ENCODE measurements at regions not wholly inside any gene's neighbourhood (a gene's known extent, or its start where the extent isn't known, plus 50 kb on each side); places are given as distances from the start of the nearest gene placed in this dataset.

- peak; percentile 31 for DNase-seq (ENCODE audit: low read depth)
- no peak overlapping the region for H3K4me3 ChIP-seq (ENCODE audit: low read depth, low read length)
- no peaks in the 10 kb centered on the region for H3K27me3 ChIP-seq (ENCODE audit: control insufficient read depth, insufficient read depth, low read length)
- H3K36me3 ChIP-seq (ENCODE audit: control insufficient read depth, insufficient read depth, low read length): no peaks in the 10 kb centered on the region
- TF ChIP-seq CTCF (IDR thresholded peaks at IDR 0.05; ENCODE audit: insufficient read depth, low read length, poor library complexity, severe bottlenecking): no peak
These were observed 99.0 kb upstream of the LIPC start for GRCh38 chr15:58332676-58333400.

- no peaks in the 10 kb centered on the region for H3K36me3 ChIP-seq (ENCODE audit: control insufficient read depth, insufficient read depth, low read length)
- no peak overlapping the region for H3K4me3 ChIP-seq (ENCODE audit: low read depth, low read length)
- DNase-seq (ENCODE audit: low read depth): no peak
- no peak for TF ChIP-seq CTCF (IDR thresholded peaks at IDR 0.05; ENCODE audit: insufficient read depth, low read length, poor library complexity, severe bottlenecking)
- no peaks in the 10 kb centered on the region for H3K27me3 ChIP-seq (ENCODE audit: control insufficient read depth, insufficient read depth, low read length)
These were observed 97.0 kb upstream of the LIPC start for GRCh38 chr15:58334803-58335202.

- peak; percentile 32 for DNase-seq (ENCODE audit: low read depth)
- no peak for TF ChIP-seq CTCF (IDR thresholded peaks at IDR 0.05; ENCODE audit: insufficient read depth, low read length, poor library complexity, severe bottlenecking)
- Histone ChIP-seq H3K4me3 (ENCODE audit: low read depth, low read length) (no peak overlapping the region), H3K27me3 (ENCODE audit: control insufficient read depth, insufficient read depth, low read length) (no peaks in the 10 kb centered on the region), H3K36me3 (ENCODE audit: control insufficient read depth, insufficient read depth, low read length) (no peaks in the 10 kb centered on the region)
These were observed 95.6 kb upstream of the LIPC start for GRCh38 chr15:58336161-58336560.

GRCh38 chr15:58340176-58340575 lies 91.6 kb upstream of the LIPC start:
- TF ChIP-seq CTCF (IDR thresholded peaks at IDR 0.05; ENCODE audit: insufficient read depth, low read length, poor library complexity, severe bottlenecking): no peak
- Histone ChIP-seq H3K27me3 (ENCODE audit: control insufficient read depth, insufficient read depth, low read length) (no peaks in the 10 kb centered on the region), H3K4me3 (ENCODE audit: low read depth, low read length) (no peak overlapping the region), H3K36me3 (ENCODE audit: control insufficient read depth, insufficient read depth, low read length) (no peaks in the 10 kb centered on the region)
- no peak for DNase-seq (ENCODE audit: low read depth)

- H3K27me3 ChIP-seq (ENCODE audit: control insufficient read depth, insufficient read depth, low read length): no peaks in the 10 kb centered on the region
- DNase-seq (ENCODE audit: low read depth): no peak
- H3K36me3 ChIP-seq (ENCODE audit: control insufficient read depth, insufficient read depth, low read length): no peaks in the 10 kb centered on the region
- H3K4me3 ChIP-seq (ENCODE audit: low read depth, low read length): no peak overlapping the region
- TF ChIP-seq CTCF (IDR thresholded peaks at IDR 0.05; ENCODE audit: insufficient read depth, low read length, poor library complexity, severe bottlenecking): no peak
These were observed 89.3 kb upstream of the LIPC start for GRCh38 chr15:58342508-58342907.

Data from kidney epithelial cell (primary cell).